ENCODE measurements at regions not wholly inside any gene's neighbourhood (a gene's known extent, or its start where the extent isn't known, plus 50 kb on each side); places are given as distances from the start of the nearest gene placed in this dataset.

GRCh38 chr5:174305241-174305681 is 259.8 kb downstream of the NSG2 start:
- Histone ChIP-seq H3K4me3 (ENCODE audit: low read length in 3 of 3) (no peak overlapping the region), H3K9ac (ENCODE audit: low read depth in 1 of 3, low read length in 3 of 3) (no peak overlapping the region), H3K36me3 (ENCODE audit: control insufficient read depth in 3 of 3, insufficient read depth in 3 of 3, low read length in 3 of 3) (no peaks in the 10 kb centered on the region), H3K27ac (ENCODE audit: low read depth, low read length) (no peak overlapping the region), H3K4me1 (ENCODE audit: control insufficient read depth in 3 of 3, insufficient read depth in 3 of 3, low read length in 3 of 3) (peaks cover 10 to 11% (median 10%) of the 10 kb centered on the region in 3 donors), H3K9me3 (ENCODE audit: control insufficient read depth in 3 of 3, low read length in 3 of 3) (no peaks in the 10 kb centered on the region), H3K27me3 (ENCODE audit: control insufficient read depth in 3 of 3, insufficient read depth in 3 of 3, low read length in 3 of 3) (peaks cover 0 to 4% (median 0%) of the 10 kb centered on the region in 3 donors)

DNA sequence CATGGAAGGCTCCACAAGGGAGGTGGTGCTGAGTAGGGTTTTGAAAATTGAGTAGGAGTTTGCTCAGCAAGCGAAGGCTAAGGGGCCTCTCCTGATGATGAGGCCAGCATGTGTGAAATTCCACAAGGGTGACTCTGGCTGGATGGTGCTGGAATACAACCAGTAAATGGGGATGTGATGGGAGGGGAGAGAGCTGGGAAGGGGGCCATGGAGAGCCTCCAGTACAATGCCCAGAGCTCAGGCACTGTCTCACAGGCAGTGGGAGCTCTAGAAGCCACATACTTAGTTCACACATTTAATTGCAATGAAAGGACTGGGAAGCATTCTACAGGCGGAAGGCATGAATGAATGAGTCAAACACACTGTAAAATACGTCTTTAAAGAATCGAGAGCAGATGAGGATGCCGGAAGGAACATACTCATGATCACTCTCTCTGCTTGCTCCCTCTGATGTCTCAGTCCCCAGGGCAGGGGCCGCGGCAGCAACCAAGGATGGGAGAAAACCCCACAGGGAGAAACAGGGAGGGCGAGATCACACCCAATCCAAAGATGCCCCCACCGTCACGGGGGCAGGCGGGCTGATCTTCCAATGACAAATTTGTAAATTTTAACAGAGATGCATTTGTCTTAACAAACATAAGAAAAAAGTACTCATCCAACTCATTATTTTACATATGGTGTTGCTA is 261.0 kb downstream of the NSG2 start:
- Histone ChIP-seq H3K9ac (ENCODE audit: low read depth in 1 of 3, low read length in 3 of 3) (no peak overlapping the region), H3K9me3 (ENCODE audit: control insufficient read depth in 3 of 3, low read length in 3 of 3) (no peaks in the 10 kb centered on the region), H3K4me1 (ENCODE audit: control insufficient read depth in 3 of 3, insufficient read depth in 3 of 3, low read length in 3 of 3) (peaks cover 19 to 20% (median 19%) of the 10 kb centered on the region in 3 donors), H3K27me3 (ENCODE audit: control insufficient read depth in 3 of 3, insufficient read depth in 3 of 3, low read length in 3 of 3) (peaks cover 0 to 4% (median 0%) of the 10 kb centered on the region in 3 donors), H3K27ac (ENCODE audit: low read depth, low read length) (no peak overlapping the region), H3K4me3 (ENCODE audit: low read length in 3 of 3) (no peak overlapping the region), H3K36me3 (ENCODE audit: control insufficient read depth in 3 of 3, insufficient read depth in 3 of 3, low read length in 3 of 3) (no peaks in the 10 kb centered on the region)

DNA sequence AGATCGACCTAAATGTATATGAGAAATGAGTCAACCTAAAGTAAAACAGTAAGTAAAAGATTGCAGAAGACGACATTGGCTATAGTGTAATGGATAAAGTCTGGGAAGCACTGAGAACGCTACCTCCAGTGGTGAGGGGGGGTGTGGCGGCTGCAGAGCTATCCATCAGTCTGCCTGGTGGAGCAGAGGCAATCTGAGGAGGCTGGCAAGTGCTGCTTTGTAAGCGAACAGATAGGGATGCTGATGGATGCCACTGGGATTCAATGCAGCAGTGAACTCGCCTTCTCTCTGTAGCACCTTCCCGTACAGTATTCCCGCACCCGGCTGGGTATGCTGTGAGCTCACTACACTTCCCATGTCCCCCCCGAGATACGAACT is 261.5 kb downstream of the NSG2 start:
- no peak overlapping the region for H3K9ac ChIP-seq (ENCODE audit: low read depth in 1 of 3, low read length in 3 of 3)
- H3K27ac ChIP-seq (ENCODE audit: low read depth, low read length), result no peak overlapping the region
- no peak overlapping the region for H3K4me3 ChIP-seq (ENCODE audit: low read length in 3 of 3)
- no peaks in the 10 kb centered on the region for H3K9me3 ChIP-seq (ENCODE audit: control insufficient read depth in 3 of 3, low read length in 3 of 3)
- peaks cover 0 to 4% (median 0%) of the 10 kb centered on the region in 3 donors for H3K27me3 ChIP-seq (ENCODE audit: control insufficient read depth in 3 of 3, insufficient read depth in 3 of 3, low read length in 3 of 3)
- no peaks in the 10 kb centered on the region for H3K36me3 ChIP-seq (ENCODE audit: control insufficient read depth in 3 of 3, insufficient read depth in 3 of 3, low read length in 3 of 3)
- peaks cover 19 to 21% (median 19%) of the 10 kb centered on the region in 3 donors for H3K4me1 ChIP-seq (ENCODE audit: control insufficient read depth in 3 of 3, insufficient read depth in 3 of 3, low read length in 3 of 3)

DNA sequence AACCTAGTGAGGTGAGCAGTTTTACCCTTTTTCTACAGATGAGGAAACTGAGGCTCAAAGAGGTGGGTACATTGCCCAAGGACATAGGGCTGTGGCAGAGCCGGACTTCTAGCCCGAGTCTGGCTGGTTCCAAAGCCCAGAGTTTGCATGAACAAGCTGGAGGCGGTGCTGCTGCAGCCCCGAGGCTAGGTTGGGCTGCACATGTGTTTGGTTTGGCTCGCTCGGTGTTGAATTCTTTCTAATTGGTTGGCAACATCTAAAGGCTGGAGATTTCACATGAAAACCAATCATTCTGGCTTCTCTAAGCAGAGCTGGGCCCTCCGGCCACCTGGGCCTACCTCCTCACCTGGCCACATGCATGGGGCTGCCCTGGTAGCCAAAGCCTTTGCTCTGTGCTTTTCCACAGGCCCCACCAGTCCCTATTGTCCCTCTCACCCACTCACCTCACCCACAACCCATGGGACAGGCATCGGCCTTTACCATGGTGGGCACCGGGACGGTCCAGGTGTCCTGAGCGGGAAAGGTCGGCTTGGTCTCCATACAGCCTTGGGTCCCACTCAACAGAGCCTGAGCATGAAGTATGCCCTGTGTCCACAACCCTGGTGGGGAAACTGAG is 262.3 kb downstream of the NSG2 start:
- Histone ChIP-seq H3K4me1 (ENCODE audit: control insufficient read depth in 3 of 3, insufficient read depth in 3 of 3, low read length in 3 of 3) (peaks cover 19 to 25% (median 24%) of the 10 kb centered on the region in 3 donors), H3K36me3 (ENCODE audit: control insufficient read depth in 3 of 3, insufficient read depth in 3 of 3, low read length in 3 of 3) (no peaks in the 10 kb centered on the region), H3K9ac (ENCODE audit: low read depth in 1 of 3, low read length in 3 of 3) (no peak overlapping the region), H3K27me3 (ENCODE audit: control insufficient read depth in 3 of 3, insufficient read depth in 3 of 3, low read length in 3 of 3) (peaks cover 0 to 9% (median 0%) of the 10 kb centered on the region in 3 donors), H3K4me3 (ENCODE audit: low read length in 3 of 3) (no peak overlapping the region), H3K9me3 (ENCODE audit: control insufficient read depth in 3 of 3, low read length in 3 of 3) (no peaks in the 10 kb centered on the region), H3K27ac (ENCODE audit: low read depth, low read length) (no peak overlapping the region)

DNA sequence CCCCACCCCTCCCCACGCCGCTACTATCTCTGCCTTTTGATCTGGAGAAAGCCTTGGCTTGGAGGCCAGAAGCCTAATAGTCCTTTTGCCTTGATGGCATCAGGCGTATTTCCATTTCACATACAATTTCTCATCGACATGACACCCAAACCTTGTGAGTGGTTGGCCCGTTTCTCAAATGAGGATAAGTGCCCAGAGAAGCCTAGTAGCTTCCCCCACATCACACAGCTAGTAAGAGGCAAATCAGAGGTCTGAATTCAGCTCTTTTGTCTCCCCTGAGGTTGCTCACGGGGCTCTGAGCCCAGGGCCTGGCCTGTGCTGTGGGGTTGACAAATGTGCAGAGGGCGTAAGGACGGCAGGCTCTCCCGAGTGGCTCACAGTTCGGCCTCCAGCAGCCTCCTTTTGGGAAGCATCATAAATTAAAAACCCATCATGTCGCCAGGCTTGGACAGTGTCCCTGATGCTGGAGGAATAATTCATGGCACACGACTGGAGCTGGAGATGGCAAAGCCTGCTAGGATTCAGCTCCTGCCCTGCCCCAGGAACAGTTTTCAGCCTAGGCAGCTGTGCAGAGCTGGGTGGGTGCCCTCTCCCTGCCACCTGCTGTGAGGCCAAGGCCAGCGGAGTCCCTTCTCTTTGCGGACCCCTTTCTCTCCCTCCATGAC is 263.8 kb downstream of the NSG2 start:
- peak overlapping the region; percentile 30 for H3K27ac ChIP-seq (ENCODE audit: low read depth, low read length)
- H3K27me3 ChIP-seq (ENCODE audit: control insufficient read depth in 3 of 3, insufficient read depth in 3 of 3, low read length in 3 of 3), result peaks cover 0 to 19% (median 4%) of the 10 kb centered on the region in 3 donors
- H3K36me3 ChIP-seq (ENCODE audit: control insufficient read depth in 3 of 3, insufficient read depth in 3 of 3, low read length in 3 of 3), result no peaks in the 10 kb centered on the region
- no peak overlapping the region for H3K4me3 ChIP-seq (ENCODE audit: low read length in 3 of 3)
- peaks cover 19 to 25% (median 24%) of the 10 kb centered on the region in 3 donors for H3K4me1 ChIP-seq (ENCODE audit: control insufficient read depth in 3 of 3, insufficient read depth in 3 of 3, low read length in 3 of 3)
- no peaks in the 10 kb centered on the region for H3K9me3 ChIP-seq (ENCODE audit: control insufficient read depth in 3 of 3, low read length in 3 of 3)
- no peak overlapping the region for H3K9ac ChIP-seq (ENCODE audit: low read depth in 1 of 3, low read length in 3 of 3)

DNA sequence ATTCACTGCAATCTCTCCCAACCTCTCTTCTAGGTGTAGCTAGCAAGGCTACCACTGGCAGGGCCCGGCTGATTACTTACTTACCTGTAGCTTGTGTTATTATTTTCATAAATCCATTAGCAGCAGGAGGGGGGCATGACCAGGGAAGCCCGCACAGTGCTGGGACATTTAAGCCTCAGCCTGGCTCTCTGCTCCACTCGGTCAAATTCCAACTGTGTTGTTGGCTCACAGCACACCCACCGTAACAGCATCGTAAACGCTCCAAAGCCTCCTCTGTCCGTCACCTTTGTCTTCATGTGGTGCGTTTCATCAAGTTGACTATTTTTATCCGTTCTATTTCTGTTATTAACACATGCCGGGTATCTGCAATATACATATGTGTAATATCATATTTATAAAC is 264.7 kb downstream of the NSG2 start:
- no peaks in the 10 kb centered on the region for H3K9me3 ChIP-seq (ENCODE audit: control insufficient read depth in 3 of 3, low read length in 3 of 3)
- H3K4me3 ChIP-seq (ENCODE audit: low read length in 3 of 3), result peak overlapping the region in 1 of 3 donors; percentile 13
- H3K4me1 ChIP-seq (ENCODE audit: control insufficient read depth in 3 of 3, insufficient read depth in 3 of 3, low read length in 3 of 3), result peaks cover 19 to 25% (median 24%) of the 10 kb centered on the region in 3 donors
- H3K36me3 ChIP-seq (ENCODE audit: control insufficient read depth in 3 of 3, insufficient read depth in 3 of 3, low read length in 3 of 3), result no peaks in the 10 kb centered on the region
- no peak overlapping the region for H3K9ac ChIP-seq (ENCODE audit: low read depth in 1 of 3, low read length in 3 of 3)
- peak overlapping the region; percentile 51 for H3K27ac ChIP-seq (ENCODE audit: low read depth, low read length)
- H3K27me3 ChIP-seq (ENCODE audit: control insufficient read depth in 3 of 3, insufficient read depth in 3 of 3, low read length in 3 of 3), result peaks cover 0 to 24% (median 4%) of the 10 kb centered on the region in 3 donors

- H3K9me3 ChIP-seq (ENCODE audit: control insufficient read depth in 3 of 3, low read length in 3 of 3), result no peaks in the 10 kb centered on the region
- H3K27me3 ChIP-seq (ENCODE audit: control insufficient read depth in 3 of 3, insufficient read depth in 3 of 3, low read length in 3 of 3), result peaks cover 0 to 22% (median 4%) of the 10 kb centered on the region in 3 donors
- peaks cover 19 to 25% (median 24%) of the 10 kb centered on the region in 3 donors for H3K4me1 ChIP-seq (ENCODE audit: control insufficient read depth in 3 of 3, insufficient read depth in 3 of 3, low read length in 3 of 3)
- peak overlapping the region; percentile 51 for H3K27ac ChIP-seq (ENCODE audit: low read depth, low read length)
- no peaks in the 10 kb centered on the region for H3K36me3 ChIP-seq (ENCODE audit: control insufficient read depth in 3 of 3, insufficient read depth in 3 of 3, low read length in 3 of 3)
- no peak overlapping the region for H3K4me3 ChIP-seq (ENCODE audit: low read length in 3 of 3)
- no peak overlapping the region for H3K9ac ChIP-seq (ENCODE audit: low read depth in 1 of 3, low read length in 3 of 3)
These were observed 265.2 kb downstream of the NSG2 start for GRCh38 chr5:174310706-174311105.

- Histone ChIP-seq H3K27me3 (ENCODE audit: control insufficient read depth in 3 of 3, insufficient read depth in 3 of 3, low read length in 3 of 3) (peaks cover 0 to 26% (median 4%) of the 10 kb centered on the region in 3 donors), H3K4me1 (ENCODE audit: control insufficient read depth in 3 of 3, insufficient read depth in 3 of 3, low read length in 3 of 3) (peaks cover 19 to 25% (median 24%) of the 10 kb centered on the region in 3 donors), H3K9ac (ENCODE audit: low read depth in 1 of 3, low read length in 3 of 3) (peak overlapping the region in 1 of 3 donors; percentile 60), H3K36me3 (ENCODE audit: control insufficient read depth in 3 of 3, insufficient read depth in 3 of 3, low read length in 3 of 3) (no peaks in the 10 kb centered on the region), H3K27ac (ENCODE audit: low read depth, low read length) (peak overlapping the region; percentile 51), H3K9me3 (ENCODE audit: control insufficient read depth in 3 of 3, low read length in 3 of 3) (no peaks in the 10 kb centered on the region), H3K4me3 (ENCODE audit: low read length in 3 of 3) (no peak overlapping the region)
These were observed 265.6 kb downstream of the NSG2 start for GRCh38 chr5:174311121-174311520.

DNA sequence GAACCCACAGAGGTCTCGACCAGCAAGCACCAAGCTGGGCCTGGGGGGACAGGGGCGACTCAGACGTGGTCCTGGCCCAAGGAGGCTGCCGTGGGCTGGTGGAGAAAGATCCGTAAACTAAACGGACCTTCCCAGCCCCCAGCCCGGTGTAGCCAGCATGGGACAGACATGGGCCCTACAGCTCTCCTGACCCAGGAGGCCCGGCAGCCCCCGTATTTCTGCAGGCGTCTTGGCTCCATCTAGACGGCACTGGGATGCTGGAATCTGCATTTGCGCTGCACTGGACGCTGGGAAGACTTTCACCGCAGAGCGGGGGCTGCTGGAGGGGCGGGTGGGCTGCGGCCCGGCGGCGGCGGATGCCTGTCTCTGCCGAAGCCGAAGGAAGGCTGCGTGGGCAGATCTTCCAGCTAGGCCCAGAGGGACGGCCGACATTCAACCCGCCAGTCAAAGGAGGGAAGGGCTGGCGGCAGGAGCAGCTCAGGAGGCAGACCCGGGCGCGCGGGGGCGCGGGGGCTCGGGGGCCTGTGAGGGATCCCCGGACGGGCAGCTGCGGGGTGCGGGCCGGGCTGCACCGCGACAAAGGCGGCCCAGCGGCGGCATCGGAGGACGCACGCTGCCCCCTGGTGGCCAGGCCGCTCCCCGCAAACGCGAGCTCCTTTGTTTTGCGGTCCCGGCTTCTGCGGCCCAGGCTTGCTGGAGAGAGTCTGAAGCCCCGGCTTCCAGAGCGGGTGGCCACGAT is 266.2 kb downstream of the NSG2 start:
- Histone ChIP-seq H3K27ac (ENCODE audit: low read depth, low read length) (no peak overlapping the region), H3K27me3 (ENCODE audit: control insufficient read depth in 3 of 3, insufficient read depth in 3 of 3, low read length in 3 of 3) (peaks cover 0 to 26% (median 4%) of the 10 kb centered on the region in 3 donors), H3K4me3 (ENCODE audit: low read length in 3 of 3) (peak overlapping the region in 2 of 3 donors; percentile 36 to 60), H3K4me1 (ENCODE audit: control insufficient read depth in 3 of 3, insufficient read depth in 3 of 3, low read length in 3 of 3) (peaks cover 19 to 25% (median 24%) of the 10 kb centered on the region in 3 donors), H3K9me3 (ENCODE audit: control insufficient read depth in 3 of 3, low read length in 3 of 3) (no peaks in the 10 kb centered on the region), H3K9ac (ENCODE audit: low read depth in 1 of 3, low read length in 3 of 3) (peak overlapping the region in 2 of 3 donors; percentile 45 to 60), H3K36me3 (ENCODE audit: control insufficient read depth in 3 of 3, insufficient read depth in 3 of 3, low read length in 3 of 3) (no peaks in the 10 kb centered on the region)
